ENCODE measurements at regions not wholly inside any gene's neighbourhood (a gene's known extent, or its start where the extent isn't known, plus 50 kb on each side); places are given as distances from the start of the nearest gene placed in this dataset.

GRCh38 chr21:38993561-38993960 is 187.8 kb downstream of the ETS2 start:
- WGBS, 2 donors: 28 to 34% methylated on average over 4 of the region's 4 CpGs
- Histone ChIP-seq H3K4me1 (peaks cover 0 to 44% (median 26%) of the 10 kb centered on the region in 4 donors), H3K27ac (peak overlapping the region in 3 of 4 donors; percentile 22 to 48 (median 37)), H3K36me3 (no peaks in the 10 kb centered on the region), H3K4me3 (no peak overlapping the region), H3K27me3 (no peaks in the 10 kb centered on the region), H3K9me3 (no peaks in the 10 kb centered on the region)
- DNase-seq (ENCODE audit: low spot score in 2 of 2): peak in 1 of 2 donors; percentile 76
- peak in 1 of 2 donors; percentile 24 for TF ChIP-seq EP300 (IDR thresholded peaks at IDR 0.05)
- no peak for TF ChIP-seq CTCF (IDR thresholded peaks at IDR 0.05)
- TF ChIP-seq POLR2A (IDR thresholded peaks at IDR 0.05): no peak

DNA sequence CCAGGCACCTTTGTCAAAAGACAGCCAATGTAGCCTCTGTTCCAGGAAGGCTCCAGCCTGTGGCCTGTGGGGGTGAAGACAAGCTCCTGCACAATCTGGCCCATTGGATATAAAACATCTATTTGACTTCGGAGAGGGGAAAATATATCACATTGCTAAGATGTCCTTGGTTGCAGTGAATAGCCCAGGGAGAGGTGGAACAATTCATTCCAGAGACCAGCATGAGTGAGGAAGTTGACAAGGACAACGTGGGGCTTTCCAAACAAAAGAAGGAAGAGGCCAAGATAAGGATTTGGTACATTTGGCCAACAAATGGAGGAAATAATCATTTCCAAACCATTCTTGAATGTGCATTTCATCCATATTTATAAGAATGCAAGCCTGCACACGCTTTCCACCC is 187.0 kb downstream of the ETS2 start:
- peaks cover 0 to 48% (median 26%) of the 10 kb centered on the region in 4 donors for H3K4me1 ChIP-seq
- 74 to 75% methylated on average over 3 of the region's 3 CpGs for WGBS, 2 donors
- no peaks in the 10 kb centered on the region for H3K9me3 ChIP-seq
- no peaks in the 10 kb centered on the region for H3K36me3 ChIP-seq
- DNase-seq (ENCODE audit: low spot score in 2 of 2): no peak
- H3K4me3 ChIP-seq: no peak overlapping the region
- peak in 1 of 2 donors; percentile 44 for TF ChIP-seq EP300 (IDR thresholded peaks at IDR 0.05)
- no peak for TF ChIP-seq POLR2A (IDR thresholded peaks at IDR 0.05)
- H3K27me3 ChIP-seq: no peaks in the 10 kb centered on the region
- H3K27ac ChIP-seq: peak overlapping the region in 2 of 4 donors; percentile 56 to 62

DNA sequence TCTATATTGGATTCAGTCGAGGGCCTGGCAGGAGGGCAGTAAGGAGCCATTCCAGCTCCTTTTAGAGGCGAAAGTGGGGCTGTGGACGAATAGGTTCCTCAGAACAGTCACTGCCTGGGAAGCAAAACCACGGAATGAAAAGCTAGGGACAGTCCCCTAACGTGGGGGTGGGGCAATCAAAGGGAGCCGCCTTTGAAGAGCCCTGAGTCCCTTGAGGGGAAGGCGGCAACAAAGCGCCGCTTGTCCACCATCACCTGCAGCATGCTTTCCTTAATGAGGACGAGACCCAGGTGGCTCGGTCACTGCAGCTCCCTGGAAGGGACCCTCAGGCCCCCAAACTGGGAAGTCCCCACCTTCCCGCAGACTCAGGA is 184.7 kb downstream of the ETS2 start:
- Histone ChIP-seq H3K36me3 (no peaks in the 10 kb centered on the region), H3K27me3 (no peaks in the 10 kb centered on the region), H3K27ac (peak overlapping the region in 1 of 4 donors; percentile 33), H3K4me1 (peaks cover 0 to 69% (median 33%) of the 10 kb centered on the region in 4 donors), H3K9me3 (no peaks in the 10 kb centered on the region), H3K4me3 (no peak overlapping the region)
- WGBS, 2 donors: 59 to 60% methylated on average over 12 of the region's 12 CpGs
- no peak for TF ChIP-seq POLR2A (IDR thresholded peaks at IDR 0.05)
- TF ChIP-seq EP300 (IDR thresholded peaks at IDR 0.05): no peak
- no peak for TF ChIP-seq CTCF (IDR thresholded peaks at IDR 0.05)
- DNase-seq (ENCODE audit: low spot score in 2 of 2): no peak

DNA sequence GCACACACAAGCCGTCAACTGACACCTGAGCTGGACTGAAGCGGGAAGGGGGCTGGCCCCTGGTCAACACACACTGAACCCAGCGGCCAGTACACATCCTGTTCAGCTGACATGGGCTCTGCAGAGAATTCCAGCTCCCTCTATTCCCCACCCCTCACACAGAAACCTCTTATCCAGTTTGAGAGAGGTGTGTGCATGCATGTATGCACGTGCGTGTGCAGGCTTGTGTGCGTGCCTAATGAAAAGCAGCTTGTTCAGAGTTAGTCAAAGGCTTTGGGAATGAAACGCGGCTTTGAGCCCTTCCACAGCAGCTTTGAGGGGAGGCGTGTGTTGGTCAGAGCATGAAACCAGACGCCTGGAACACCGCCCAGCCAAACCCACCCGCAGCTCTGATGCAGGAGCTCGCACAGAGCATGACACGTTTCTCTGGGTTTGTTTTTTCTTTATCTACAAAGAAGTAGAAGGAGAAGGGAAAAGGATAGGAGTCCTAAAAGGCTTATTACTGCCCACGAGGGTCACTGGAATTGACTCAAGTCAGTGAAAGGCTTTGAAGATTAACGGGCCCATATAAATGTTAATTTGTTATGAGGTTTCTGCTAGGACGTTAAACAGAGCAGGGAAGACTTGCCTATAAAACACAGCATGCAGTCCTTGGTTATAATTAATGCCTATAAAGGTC is 184.2 kb downstream of the ETS2 start:
- no peak for DNase-seq (ENCODE audit: low spot score in 2 of 2)
- peak overlapping the region in 1 of 4 donors; percentile 33 for H3K27ac ChIP-seq
- H3K4me1 ChIP-seq: peaks cover 0 to 74% (median 37%) of the 10 kb centered on the region in 4 donors
- H3K4me3 ChIP-seq: no peak overlapping the region
- H3K36me3 ChIP-seq: no peaks in the 10 kb centered on the region
- TF ChIP-seq EP300 (IDR thresholded peaks at IDR 0.05): no peak
- TF ChIP-seq POLR2A (IDR thresholded peaks at IDR 0.05): no peak
- no peak for TF ChIP-seq CTCF (IDR thresholded peaks at IDR 0.05)
- H3K9me3 ChIP-seq: no peaks in the 10 kb centered on the region
- H3K27me3 ChIP-seq: no peaks in the 10 kb centered on the region
- WGBS, 2 donors: 19 to 24% methylated on average over 17 of the region's 17 CpGs

DNA sequence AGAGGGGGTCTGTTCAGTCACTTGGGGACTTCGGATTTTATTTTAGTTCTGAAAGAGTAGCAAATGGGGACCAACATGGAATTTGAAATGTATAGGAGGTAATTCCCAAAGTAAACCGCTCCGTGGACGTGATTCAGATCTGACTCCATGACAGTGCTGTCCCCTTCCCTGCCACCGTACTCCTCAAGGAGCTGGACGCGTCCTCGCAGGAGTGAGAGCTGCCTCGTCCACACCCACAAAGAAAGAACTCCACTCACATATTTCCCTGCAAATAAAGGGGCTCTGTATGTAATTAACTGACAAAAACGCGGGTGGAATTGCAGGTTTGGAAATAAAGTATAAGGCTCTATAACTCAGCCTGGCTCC is 183.6 kb downstream of the ETS2 start:
- Histone ChIP-seq H3K27me3 (no peaks in the 10 kb centered on the region), H3K27ac (peak overlapping the region in 1 of 4 donors; percentile 18), H3K4me1 (peaks cover 0 to 77% (median 40%) of the 10 kb centered on the region in 4 donors), H3K4me3 (no peak overlapping the region), H3K9me3 (no peaks in the 10 kb centered on the region), H3K36me3 (no peaks in the 10 kb centered on the region)
- TF ChIP-seq EP300 (IDR thresholded peaks at IDR 0.05) (no peak), POLR2A (IDR thresholded peaks at IDR 0.05) (no peak), CTCF (IDR thresholded peaks at IDR 0.05) (no peak)
- 41 to 53% methylated on average over 11 of the region's 11 CpGs for WGBS, 2 donors
- DNase-seq (ENCODE audit: low spot score in 2 of 2): no peak
